Testis (tissue), 2 donors: ENCODE measurements at regions not wholly inside any gene's neighbourhood (a gene's known extent, or its start where the extent isn't known, plus 50 kb on each side); places are given as distances from the start of the nearest gene placed in this dataset.

Experiments used
- DNase-seq: peaks from one replicate; pipeline ENCODE4 v3.0.0-alpha.2; 2019
- H3K27ac ChIP-seq, 2 donors: fragments of 200-600 bp; sonication (generic); one replicate each; pipeline ENCODE4 v1.5.1; 2019
- H3K27me3 ChIP-seq: fragments of 200-600 bp; sonication (generic); one replicate; pipeline ENCODE4 v1.5.1; 2019
- H3K36me3 ChIP-seq: fragments of 200-600 bp; sonication (generic); one replicate; pipeline ENCODE4 v1.5.1; 2017; ENCODE audit warnings: low read depth; ENCODE audit errors: missing control alignments
- H3K4me1 ChIP-seq: fragments of 200-600 bp; sonication (generic); one replicate; pipeline ENCODE4 v1.5.1; 2019
- H3K4me3 ChIP-seq, 2 donors: fragments of 200-600 bp; sonication (generic); one replicate each; pipeline ENCODE4 v1.5.1; 2017 to 2019
- H3K9me3 ChIP-seq: fragments of 200-600 bp; sonication (generic); one replicate; pipeline ENCODE4 v1.5.1; 2017
- CTCF ChIP-seq, 3 experiments: fragments of 450-650 bp in 2 of 3; fragments of 200-600 bp in 1 of 3; sonication (generic) in 1 of 3; IDR thresholded peaks; one replicate each; pipeline ENCODE4 v1.5.1; 2016 to 2019; ENCODE audit warnings: antibody characterized with exemption in 3 of 3, mild to moderate bottlenecking in 2 of 3, moderate library complexity in 1 of 3
- POLR2A ChIP-seq: fragments of 450-650 bp; IDR thresholded peaks from one replicate; pipeline ENCODE4 v1.6.1; 2017; ENCODE audit warnings: antibody characterized with exemption, mild to moderate bottlenecking, moderate library complexity
- WGBS, 2 donors: methylation state at CpG; one replicate each; pipeline ENCODE4 v1.1.5; 2018; 5-methylcytosine and 5-hydroxymethylcytosine counted together
- intact Hi-C: fragments of 100-400 bp; cut with DNase I; formaldehyde crosslinking; loops from one replicate; pipeline ENCODE4 v1.15.1; 2023; ENCODE audit warnings: low total_unique reads

GRCh38 chr5:2902186-2902585 lies 150.7 kb upstream of the IRX2 start:
- H3K4me1 ChIP-seq: no peaks in the 10 kb centered on the region
- intact Hi-C loops: no loop called here
- no peaks in the 10 kb centered on the region for H3K9me3 ChIP-seq
- H3K4me3 ChIP-seq: no peak overlapping the region
- H3K27ac ChIP-seq: no peak overlapping the region
- no peaks in the 10 kb centered on the region for H3K27me3 ChIP-seq
- no peak for DNase-seq
- TF ChIP-seq POLR2A: no peak
- TF ChIP-seq CTCF (IDR thresholded peaks at IDR 0.05): no peak
- H3K36me3 ChIP-seq: no peaks in the 10 kb centered on the region
- WGBS, 2 donors: 85 to 88% methylated on average over 5 of the region's 5 CpGs

GRCh38 chr5:2901511-2901910 lies 150.0 kb upstream of the IRX2 start:
- no peak for DNase-seq
- Histone ChIP-seq H3K4me3 (no peak overlapping the region), H3K27me3 (no peaks in the 10 kb centered on the region)

GRCh38 chr5:2901096-2901495 lies 149.6 kb upstream of the IRX2 start:
- Histone ChIP-seq H3K27me3 (no peaks in the 10 kb centered on the region), H3K27ac (no peak overlapping the region), H3K36me3 (no peaks in the 10 kb centered on the region), H3K4me1 (no peaks in the 10 kb centered on the region), H3K9me3 (no peaks in the 10 kb centered on the region), H3K4me3 (no peak overlapping the region)
- WGBS, 2 donors: 58 to 69% methylated on average over 4 to 6 of the region's 6 CpGs
- intact Hi-C loops: no loop called here
- no peak for DNase-seq
- TF ChIP-seq POLR2A (no peak), CTCF (IDR thresholded peaks at IDR 0.05) (no peak)

More at GRCh38 chr5:2901511-2901910, 150.0 kb upstream of the IRX2 start:
- intact Hi-C loops: no loop called here
- no peaks in the 10 kb centered on the region for H3K4me1 ChIP-seq
- H3K27ac ChIP-seq: no peak overlapping the region
- WGBS, 2 donors: 76 to 89% methylated on average over 10 of the region's 10 CpGs
- H3K36me3 ChIP-seq: no peaks in the 10 kb centered on the region
- no peaks in the 10 kb centered on the region for H3K9me3 ChIP-seq
- TF ChIP-seq CTCF (IDR thresholded peaks at IDR 0.05): no peak
- TF ChIP-seq POLR2A: no peak

GRCh38 chr5:2900360-2900759 lies 148.9 kb upstream of the IRX2 start:
- no peak for DNase-seq
- no peak overlapping the region for H3K4me3 ChIP-seq
- TF ChIP-seq POLR2A (no peak), CTCF (IDR thresholded peaks at IDR 0.05) (no peak)
- no peaks in the 10 kb centered on the region for H3K36me3 ChIP-seq
- no peaks in the 10 kb centered on the region for H3K27me3 ChIP-seq
- intact Hi-C loops: no loop called here
- no peaks in the 10 kb centered on the region for H3K9me3 ChIP-seq
- H3K4me1 ChIP-seq: no peaks in the 10 kb centered on the region
- no peak overlapping the region for H3K27ac ChIP-seq

GRCh38 chr5:2899311-2899710 lies 147.8 kb upstream of the IRX2 start:
- H3K27ac ChIP-seq: no peak overlapping the region
- no peaks in the 10 kb centered on the region for H3K36me3 ChIP-seq
- TF ChIP-seq POLR2A (no peak), CTCF (IDR thresholded peaks at IDR 0.05) (no peak)
- H3K4me1 ChIP-seq: no peaks in the 10 kb centered on the region
- H3K4me3 ChIP-seq: no peak overlapping the region
- peak; percentile 8 for DNase-seq
- no peaks in the 10 kb centered on the region for H3K27me3 ChIP-seq
- intact Hi-C loops: no loop called here
- WGBS, 2 donors: 82 to 85% methylated on average over 9 of the region's 9 CpGs
- no peaks in the 10 kb centered on the region for H3K9me3 ChIP-seq
